PC-9 (cell line): ENCODE measurements at regions not wholly inside any gene's neighbourhood (a gene's known extent, or its start where the extent isn't known, plus 50 kb on each side); places are given as distances from the start of the nearest gene placed in this dataset.

Experiments used
- BruUV-seq: library from RNA; stranded (reverse); fragments of 400-500 nt; replicated peaks from 2 replicates; lab custom pipeline; 2021; lab: Mats Ljungman, UMichigan
- CTCF ChIA-PET: fragments of 300-600 bp; sonication (Branson Sonifier 250); formaldehyde crosslinking; loops from one replicate; lab custom pipeline; 2022; ENCODE audit warnings: antibody characterized with exemption; lab: Charles Lee
- POLR2A ChIA-PET: fragments of 300-600 bp; sonication (Branson Sonifier 250); formaldehyde crosslinking; loops from one replicate; lab custom pipeline; 2022; ENCODE audit warnings: antibody characterized with exemption; ENCODE audit not compliant: unreplicated experiment; lab: Charles Lee
- DNase-seq, 2 experiments: peaks; one replicate each; pipeline versions ENCODE4 v3.0.0 to v3.0.0-alpha.2; 2015 to 2022; ENCODE audit warnings: mixed read lengths in 1 of 2
- H2AFZ ChIP-seq: fragments of 200-600 bp; sonication (generic); 2 replicates; pipeline ENCODE4 v1.8.1; 2017; ENCODE audit warnings: antibody characterized with exemption
- H3F3A ChIP-seq: fragments of 200-600 bp; sonication (generic); 2 replicates; pipeline ENCODE4 v1.8.1; 2017; ENCODE audit warnings: antibody characterized with exemption, mild to moderate bottlenecking, low read depth; ENCODE audit not compliant: insufficient read depth
- H3K27ac ChIP-seq: fragments of 200-600 bp; sonication (generic); 2 replicates; pipeline ENCODE4 v1.6.1; 2016; ENCODE audit warnings: mixed run types
- H3K27me3 ChIP-seq: fragments of 200-600 bp; sonication (generic); 2 replicates; pipeline ENCODE4 v1.6.1; 2016; ENCODE audit warnings: low read depth, mixed run types; ENCODE audit not compliant: insufficient read depth
- H3K36me3 ChIP-seq: fragments of 200-600 bp; sonication (generic); 2 replicates; pipeline ENCODE4 v1.6.1; 2016; ENCODE audit warnings: low read depth, mixed run types
- H3K4me1 ChIP-seq: fragments of 200-600 bp; sonication (generic); replicated peaks from 2 replicates; pipeline ENCODE4 v1.6.1; 2016; ENCODE audit warnings: mixed run types; ENCODE audit not compliant: insufficient read depth
- H3K4me2 ChIP-seq: fragments of 200-600 bp; sonication (generic); 2 replicates; pipeline ENCODE4 v1.6.1; 2017; ENCODE audit warnings: mixed run types
- H3K4me3 ChIP-seq: fragments of 200-600 bp; sonication (generic); 2 replicates; pipeline ENCODE4 v1.6.1; 2016; ENCODE audit warnings: mixed run types
- H3K79me2 ChIP-seq: fragments of 200-600 bp; sonication (generic); 2 replicates; pipeline ENCODE4 v1.6.1; 2017; ENCODE audit warnings: low read depth, mixed run types
- H3K9me2 ChIP-seq: fragments of 200-600 bp; sonication (generic); 2 replicates; pipeline ENCODE4 v1.8.1; 2017; ENCODE audit warnings: mild to moderate bottlenecking; ENCODE audit not compliant: insufficient read depth
- H3K9me3 ChIP-seq: fragments of 200-600 bp; sonication (generic); 2 replicates; pipeline ENCODE4 v1.8.1; 2016; ENCODE audit warnings: low read depth; ENCODE audit not compliant: insufficient read depth
- H4K20me1 ChIP-seq: fragments of 200-600 bp; sonication (generic); 2 replicates; pipeline ENCODE4 v1.8.1; 2017; ENCODE audit not compliant: insufficient read depth
- EZH2 ChIP-seq: fragments of 200-600 bp; sonication (generic); IDR thresholded peaks from 2 replicates; pipeline ENCODE4 v1.8.0; 2017; ENCODE audit warnings: antibody characterized with exemption, low read depth
- intact Hi-C: fragments of 100-400 bp; cut with micrococcal nuclease; formaldehyde crosslinking; loops from one replicate; pipeline ENCODE4 v1.10.0; 2022; ENCODE audit not compliant: unreplicated experiment
- TF ChIP-seq, protein P1 (sequence below): fragments of 200-600 bp; sonication (generic); conservative IDR thresholded peaks from 2 replicates; pipeline ENCODE4 v1.6.1; 2017; ENCODE audit warnings: mixed run types, antibody characterized with exemption, mild to moderate bottlenecking, moderate library complexity

DNA sequence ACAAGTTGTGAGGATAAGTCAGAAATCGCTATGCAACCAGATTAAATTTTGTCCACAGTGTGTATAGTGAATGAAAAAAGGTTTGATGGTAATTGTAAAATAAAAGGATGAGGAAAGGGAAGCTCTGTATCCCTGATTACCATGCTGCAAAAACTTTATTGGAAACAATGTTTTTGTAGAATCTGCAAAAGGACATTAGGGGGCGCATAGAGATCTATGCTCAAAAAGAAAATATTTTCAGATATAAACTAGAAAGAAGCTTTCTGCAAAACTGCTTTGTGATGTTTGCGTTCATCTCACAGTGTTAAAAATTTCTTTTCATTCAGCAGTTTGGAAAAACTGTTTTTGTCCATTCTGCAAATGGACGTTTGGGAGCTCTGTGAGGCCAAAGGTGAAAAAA, 390.5 kb downstream of the OR4C45 start:
- no peak for TF ChIP-seq EZH2
- TF ChIP-seq, protein P1, sequence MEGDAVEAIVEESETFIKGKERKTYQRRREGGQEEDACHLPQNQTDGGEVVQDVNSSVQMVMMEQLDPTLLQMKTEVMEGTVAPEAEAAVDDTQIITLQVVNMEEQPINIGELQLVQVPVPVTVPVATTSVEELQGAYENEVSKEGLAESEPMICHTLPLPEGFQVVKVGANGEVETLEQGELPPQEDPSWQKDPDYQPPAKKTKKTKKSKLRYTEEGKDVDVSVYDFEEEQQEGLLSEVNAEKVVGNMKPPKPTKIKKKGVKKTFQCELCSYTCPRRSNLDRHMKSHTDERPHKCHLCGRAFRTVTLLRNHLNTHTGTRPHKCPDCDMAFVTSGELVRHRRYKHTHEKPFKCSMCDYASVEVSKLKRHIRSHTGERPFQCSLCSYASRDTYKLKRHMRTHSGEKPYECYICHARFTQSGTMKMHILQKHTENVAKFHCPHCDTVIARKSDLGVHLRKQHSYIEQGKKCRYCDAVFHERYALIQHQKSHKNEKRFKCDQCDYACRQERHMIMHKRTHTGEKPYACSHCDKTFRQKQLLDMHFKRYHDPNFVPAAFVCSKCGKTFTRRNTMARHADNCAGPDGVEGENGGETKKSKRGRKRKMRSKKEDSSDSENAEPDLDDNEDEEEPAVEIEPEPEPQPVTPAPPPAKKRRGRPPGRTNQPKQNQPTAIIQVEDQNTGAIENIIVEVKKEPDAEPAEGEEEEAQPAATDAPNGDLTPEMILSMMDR, result peak; percentile 66
- no peaks in the 10 kb centered on the region for H3F3A ChIP-seq
- BruUV-seq, result no TSS peak
- H3K4me2 ChIP-seq, result no peak overlapping the region
- no peaks in the 10 kb centered on the region for H3K9me3 ChIP-seq
- CTCF ChIA-PET, result no interaction called here
- H3K27me3 ChIP-seq, result no peaks in the 10 kb centered on the region
- H3K4me1 ChIP-seq, result no peaks in the 10 kb centered on the region
- no peaks in the 10 kb centered on the region for H3K9me2 ChIP-seq
- no peak overlapping the region for H2AFZ ChIP-seq
- no peaks in the 10 kb centered on the region for H3K79me2 ChIP-seq
- H3K36me3 ChIP-seq, result no peaks in the 10 kb centered on the region
- POLR2A ChIA-PET, result no interaction called here
- intact Hi-C loops, result no loop called here
- H4K20me1 ChIP-seq, result no peaks in the 10 kb centered on the region
- H3K4me3 ChIP-seq, result no peak overlapping the region
- no peak for DNase-seq
- no peak overlapping the region for H3K27ac ChIP-seq
